OCI-LY1 (cell line): ENCODE measurements at regions not wholly inside any gene's neighbourhood (a gene's known extent, or its start where the extent isn't known, plus 50 kb on each side); places are given as distances from the start of the nearest gene placed in this dataset.

Experiments
- CTCF ChIP-seq: fragments of 200-600 bp; sonication (generic), shearing (Covaris generic); IDR thresholded peaks from 2 replicates; pipeline ENCODE4 v1.5.1; 2017; ENCODE audit warnings: mild to moderate bottlenecking, antibody characterized with exemption, low read length, moderate library complexity, mixed read lengths
- EZH2 ChIP-seq: fragments of 200-600 bp; sonication (generic), shearing (Covaris generic); IDR thresholded peaks from 2 replicates; pipeline ENCODE4 v1.8.0; 2017; ENCODE audit warnings: borderline replicate concordance, mixed run types, mild to moderate bottlenecking, antibody characterized with exemption, low read length, moderate library complexity, mixed read lengths

- no peak for TF ChIP-seq CTCF
- TF ChIP-seq EZH2: no peak
These were observed 521.6 kb downstream of the TRIML1 start for GRCh38 chr4:188660796-188661195.
